HFFc6 (cell line): ENCODE measurements at regions not wholly inside any gene's neighbourhood (a gene's known extent, or its start where the extent isn't known, plus 50 kb on each side); places are given as distances from the start of the nearest gene placed in this dataset.

ENCODE experiments used
- DNase-seq: peaks from one replicate; pipeline ENCODE4 v3.0.0-alpha.2; 2018
- H3K27ac Mint-ChIP-seq: 2 replicates; pipeline ENCODE4 v1.8.0; 2020; ENCODE audit warnings: mild to moderate bottlenecking, mixed read lengths
- H3K27me3 Mint-ChIP-seq: 2 replicates; pipeline ENCODE4 v1.8.0; 2021; ENCODE audit warnings: mild to moderate bottlenecking, moderate library complexity, mixed read lengths; ENCODE audit not compliant: insufficient read depth
- H3K36me3 Mint-ChIP-seq: 2 replicates; pipeline ENCODE4 v1.8.0; 2021; ENCODE audit warnings: low read depth, mixed read lengths
- H3K4me1 Mint-ChIP-seq: 2 replicates; pipeline ENCODE4 v1.8.0; 2020; ENCODE audit warnings: low read depth, mixed read lengths
- H3K4me3 Mint-ChIP-seq: 2 replicates; pipeline ENCODE4 v1.8.0; 2020; ENCODE audit warnings: mild to moderate bottlenecking, moderate library complexity, mixed read lengths
- H3K9me3 Mint-ChIP-seq: 2 replicates; pipeline ENCODE4 v1.8.0; 2020; ENCODE audit warnings: mild to moderate bottlenecking, mixed read lengths
- CTCF ChIP-seq: fragments of 200-600 bp; sonication (generic); IDR thresholded peaks from 2 replicates; pipeline ENCODE4 v1.5.0; 2021; ENCODE audit warnings: antibody characterized with exemption, mild to moderate bottlenecking

- Mint-ChIP-seq H3K27me3 (peaks cover 1% of the 10 kb centered on the region; the same call in 1 of the 2 replicates), H3K36me3 (no peaks in the 10 kb centered on the region), H3K9me3 (peaks cover 61% of the 10 kb centered on the region), H3K4me3 (no peak overlapping the region), H3K4me1 (no peaks in the 10 kb centered on the region), H3K27ac (no peak overlapping the region)
- no peak for DNase-seq
- TF ChIP-seq CTCF = no peak
Observed at GRCh38 chr10:20686015-20686635, 211.0 kb downstream of the NEBL start.

GRCh38 chr10:20685462-20685861, 211.6 kb downstream of the NEBL start:
- no peaks in the 10 kb centered on the region for H3K4me1 Mint-ChIP-seq
- H3K4me3 Mint-ChIP-seq = no peak overlapping the region
- H3K27ac Mint-ChIP-seq = no peak overlapping the region
- H3K9me3 Mint-ChIP-seq = peaks cover 55% of the 10 kb centered on the region
- DNase-seq = no peak
- no peaks in the 10 kb centered on the region for H3K36me3 Mint-ChIP-seq
- peaks cover 1% of the 10 kb centered on the region; the same call in 1 of the 2 replicates for H3K27me3 Mint-ChIP-seq
- TF ChIP-seq CTCF = no peak

GRCh38 chr10:20683345-20683744, 213.8 kb downstream of the NEBL start:
- Mint-ChIP-seq H3K27ac (no peak overlapping the region), H3K4me3 (no peak overlapping the region), H3K9me3 (peaks cover 51% of the 10 kb centered on the region), H3K27me3 (peaks cover 1% of the 10 kb centered on the region; the same call in 1 of the 2 replicates), H3K36me3 (no peaks in the 10 kb centered on the region), H3K4me1 (no peaks in the 10 kb centered on the region)
- no peak for TF ChIP-seq CTCF
- no peak for DNase-seq

- no peak overlapping the region for H3K4me3 Mint-ChIP-seq
- H3K27me3 Mint-ChIP-seq = peaks cover 1% of the 10 kb centered on the region; the same call in 1 of the 2 replicates
Observed at GRCh38 chr10:20682782-20683181, 214.3 kb downstream of the NEBL start.

GRCh38 chr10:20677340-20677739, 219.8 kb downstream of the NEBL start:
- no peaks in the 10 kb centered on the region for H3K27me3 Mint-ChIP-seq
- H3K36me3 Mint-ChIP-seq = no peaks in the 10 kb centered on the region
- no peak overlapping the region for H3K27ac Mint-ChIP-seq
- H3K4me3 Mint-ChIP-seq = no peak overlapping the region
- DNase-seq = no peak
- TF ChIP-seq CTCF = no peak
- no peaks in the 10 kb centered on the region for H3K4me1 Mint-ChIP-seq
- peaks cover 32% of the 10 kb centered on the region for H3K9me3 Mint-ChIP-seq

More at GRCh38 chr10:20682782-20683181, 214.3 kb downstream of the NEBL start:
- no peaks in the 10 kb centered on the region for H3K36me3 Mint-ChIP-seq
- no peak for TF ChIP-seq CTCF
- DNase-seq = no peak
- H3K27ac Mint-ChIP-seq = no peak overlapping the region
- no peaks in the 10 kb centered on the region for H3K4me1 Mint-ChIP-seq
- H3K9me3 Mint-ChIP-seq = peaks cover 49% of the 10 kb centered on the region
